Natural killer cell treated with Interleukin-12 subunit alpha and Interleukin-12 subunit beta and Interleukin-15 and Interleukin-18, amount 100 ng/mL, for 72 hours (primary cell): ENCODE measurements at regions not wholly inside any gene's neighbourhood (a gene's known extent, or its start where the extent isn't known, plus 50 kb on each side); places are given as distances from the start of the nearest gene placed in this dataset.

Experiments used
- ATAC-seq, 2 donors: fragments of 150-1000 bp; cut with Tn5 transposase in 1 of 2; sonication (Bioruptor Pico), chemical (Tn5 transposase) in 1 of 2; 2 replicates each; pipeline ENCODE4 v1.10.0; 2021
- DNase-seq: peaks from one replicate; pipeline ENCODE4 v3.0.0; 2022; ENCODE audit warnings: low spot score
- H3K27ac Mint-ChIP-seq, 2 donors: 1 replicate in 1 of 2; 2 replicates in 1 of 2; pipeline ENCODE4 v1.8.0; 2022; ENCODE audit warnings: mixed read lengths in 2 of 2, mild to moderate bottlenecking in 1 of 2, moderate library complexity in 1 of 2
- H3K27me3 Mint-ChIP-seq, 2 donors: 1 replicate in 1 of 2; 2 replicates in 1 of 2; pipeline ENCODE4 v1.8.0; 2022; ENCODE audit warnings: mixed read lengths in 2 of 2
- H3K36me3 Mint-ChIP-seq: one replicate; pipeline ENCODE4 v1.8.0; 2022; ENCODE audit warnings: mixed read lengths
- H3K4me1 Mint-ChIP-seq, 2 donors: 1 replicate in 1 of 2; 2 replicates in 1 of 2; pipeline ENCODE4 v1.8.0; 2022; ENCODE audit warnings: low read depth in 2 of 2, mixed read lengths in 2 of 2, mild to moderate bottlenecking in 1 of 2
- H3K4me3 Mint-ChIP-seq: one replicate; pipeline ENCODE4 v1.8.0; 2022; ENCODE audit warnings: mixed read lengths
- H3K9me3 Mint-ChIP-seq: 2 replicates; pipeline ENCODE4 v1.8.0; 2022; ENCODE audit warnings: mixed read lengths

- H3K4me3 Mint-ChIP-seq = no peak overlapping the region
- H3K36me3 Mint-ChIP-seq = peaks cover 22% of the 10 kb centered on the region
- H3K4me1 Mint-ChIP-seq = no peaks in the 10 kb centered on the region
- DNase-seq = no peak
- ATAC-seq = no peak
- H3K27me3 Mint-ChIP-seq = no peaks in the 10 kb centered on the region
- H3K9me3 Mint-ChIP-seq = peaks cover 22% of the 10 kb centered on the region
- H3K27ac Mint-ChIP-seq = no peak overlapping the region
Measured at GRCh38 chr9:10674586-10674985, 61.8 kb upstream of the PTPRD start.

DNA sequence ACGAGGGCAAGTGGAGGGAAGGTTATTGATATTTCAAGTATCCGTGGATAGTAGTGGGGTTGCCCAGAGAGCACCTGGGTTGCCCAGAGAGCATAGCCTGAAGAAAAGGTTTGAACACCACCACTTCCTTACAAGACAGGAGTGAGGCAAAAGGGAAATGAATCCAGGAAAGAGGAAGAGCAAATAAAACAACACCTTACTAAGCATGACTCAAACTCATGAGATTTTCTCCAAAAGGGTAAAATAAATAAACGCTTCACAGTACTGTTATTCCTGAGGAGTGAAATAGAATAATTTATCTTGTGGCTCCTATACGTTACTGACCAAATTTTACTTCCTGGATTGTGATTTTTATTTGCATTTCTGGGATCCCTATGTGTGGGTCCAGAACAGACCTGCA lies 65.2 kb upstream of the PTPRD start:
- DNase-seq (no peak), ATAC-seq (no peak)
- H3K4me1 Mint-ChIP-seq = no peaks in the 10 kb centered on the region
- no peak overlapping the region for H3K27ac Mint-ChIP-seq
- H3K9me3 Mint-ChIP-seq = peaks cover 30% of the 10 kb centered on the region
- no peak overlapping the region for H3K4me3 Mint-ChIP-seq
- H3K36me3 Mint-ChIP-seq = peaks cover 18% of the 10 kb centered on the region
- no peaks in the 10 kb centered on the region for H3K27me3 Mint-ChIP-seq

DNA sequence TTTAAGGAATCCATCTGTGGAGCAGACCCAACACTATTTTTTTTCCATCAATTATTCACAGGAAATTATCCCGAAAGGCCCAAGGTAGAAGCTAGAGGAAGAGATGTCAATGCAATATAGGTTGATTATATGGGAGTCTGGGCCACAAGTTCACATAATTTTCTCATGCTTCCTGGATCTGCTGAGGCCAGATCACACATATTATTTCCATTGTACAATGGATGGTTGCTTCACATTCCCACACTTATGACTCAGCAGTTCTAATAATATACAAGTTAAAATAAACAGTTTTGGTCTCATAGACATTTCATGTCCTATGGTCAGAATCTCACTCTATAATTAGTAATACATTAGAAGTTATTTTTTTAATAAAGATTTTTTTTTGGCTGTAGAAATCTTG lies 66.0 kb upstream of the PTPRD start:
- DNase-seq (no peak), ATAC-seq (no peak)
- Mint-ChIP-seq H3K27ac (no peak overlapping the region), H3K36me3 (peaks cover 11% of the 10 kb centered on the region), H3K27me3 (no peaks in the 10 kb centered on the region), H3K4me3 (no peak overlapping the region), H3K9me3 (peaks cover 29% of the 10 kb centered on the region), H3K4me1 (no peaks in the 10 kb centered on the region)

GRCh38 chr9:10686943-10687342 lies 74.1 kb upstream of the PTPRD start:
- no peaks in the 10 kb centered on the region for H3K4me1 Mint-ChIP-seq
- H3K27me3 Mint-ChIP-seq = no peaks in the 10 kb centered on the region
- H3K27ac Mint-ChIP-seq = no peak overlapping the region
- DNase-seq (no peak), ATAC-seq (no peak)
- peaks cover 31% of the 10 kb centered on the region for H3K9me3 Mint-ChIP-seq
- no peak overlapping the region for H3K4me3 Mint-ChIP-seq
- H3K36me3 Mint-ChIP-seq = peaks cover 7% of the 10 kb centered on the region

GRCh38 chr9:10690546-10690945 lies 77.7 kb upstream of the PTPRD start:
- no peak overlapping the region for H3K27ac Mint-ChIP-seq
- no peaks in the 10 kb centered on the region for H3K27me3 Mint-ChIP-seq
- peaks cover 20% of the 10 kb centered on the region for H3K9me3 Mint-ChIP-seq
- DNase-seq = no peak
- no peak overlapping the region for H3K4me3 Mint-ChIP-seq
- no peaks in the 10 kb centered on the region for H3K4me1 Mint-ChIP-seq
- ATAC-seq = no peak
- H3K36me3 Mint-ChIP-seq = peaks cover 7% of the 10 kb centered on the region

- Mint-ChIP-seq H3K27me3 (no peaks in the 10 kb centered on the region), H3K36me3 (no peaks in the 10 kb centered on the region), H3K4me3 (no peak overlapping the region), H3K9me3 (no peaks in the 10 kb centered on the region), H3K27ac (no peak overlapping the region), H3K4me1 (no peaks in the 10 kb centered on the region)
- no peak for DNase-seq
- no peak for ATAC-seq
Measured at GRCh38 chr9:10697044-10697443, 84.2 kb upstream of the PTPRD start.

DNA sequence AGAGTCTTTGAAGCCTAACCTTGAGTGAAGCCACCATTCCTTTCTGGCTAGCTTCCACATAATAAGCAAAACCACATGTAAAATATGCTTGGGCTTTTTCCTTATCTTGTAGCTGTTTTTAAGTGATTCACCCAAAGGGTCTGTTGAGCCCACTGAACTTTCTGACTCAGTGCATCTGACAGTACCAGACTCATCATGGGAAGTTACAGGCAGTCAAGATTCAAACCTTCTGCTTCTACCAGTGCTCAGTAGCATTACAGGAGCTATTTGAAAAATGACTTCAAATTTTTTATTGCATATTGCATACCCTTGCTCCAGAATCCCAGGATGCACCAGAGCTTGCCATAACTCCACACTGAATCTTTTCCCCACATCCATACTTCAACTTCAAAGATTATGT lies 87.5 kb upstream of the PTPRD start:
- peaks cover 7% of the 10 kb centered on the region for H3K9me3 Mint-ChIP-seq
- ATAC-seq (no peak), DNase-seq (no peak)
- no peaks in the 10 kb centered on the region for H3K27me3 Mint-ChIP-seq
- peaks cover 4% of the 10 kb centered on the region for H3K36me3 Mint-ChIP-seq
- no peaks in the 10 kb centered on the region for H3K4me1 Mint-ChIP-seq
- no peak overlapping the region for H3K4me3 Mint-ChIP-seq
- H3K27ac Mint-ChIP-seq = no peak overlapping the region

- H3K4me3 Mint-ChIP-seq = no peak overlapping the region
- H3K4me1 Mint-ChIP-seq = no peaks in the 10 kb centered on the region
- ATAC-seq (no peak), DNase-seq (no peak)
- H3K27me3 Mint-ChIP-seq = no peaks in the 10 kb centered on the region
- peaks cover 12% of the 10 kb centered on the region for H3K9me3 Mint-ChIP-seq
- H3K36me3 Mint-ChIP-seq = peaks cover 4% of the 10 kb centered on the region
- H3K27ac Mint-ChIP-seq = no peak overlapping the region
Measured at GRCh38 chr9:10700915-10701314, 88.1 kb upstream of the PTPRD start.

DNA sequence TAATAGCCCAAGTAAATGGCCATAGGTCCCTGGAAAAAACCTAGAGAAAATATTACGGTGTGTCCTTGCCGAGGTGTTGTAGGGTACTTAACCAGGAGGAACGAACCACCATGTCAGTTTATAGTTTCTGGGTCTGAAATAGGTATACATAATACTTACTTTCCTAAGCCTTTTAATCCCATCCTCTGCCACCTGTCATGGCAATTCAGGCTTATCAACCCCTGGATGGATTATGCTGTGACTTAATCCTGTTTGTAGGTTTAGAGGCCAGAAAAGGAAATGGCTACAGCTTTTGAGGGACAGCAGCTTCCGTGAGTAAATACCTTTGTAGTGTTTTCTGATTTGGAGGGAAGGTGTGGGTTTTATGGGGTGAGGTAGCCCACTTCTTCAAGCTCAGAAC lies 89.1 kb upstream of the PTPRD start:
- peaks cover 4% of the 10 kb centered on the region for H3K36me3 Mint-ChIP-seq
- H3K4me1 Mint-ChIP-seq = no peaks in the 10 kb centered on the region
- H3K4me3 Mint-ChIP-seq = no peak overlapping the region
- H3K27me3 Mint-ChIP-seq = no peaks in the 10 kb centered on the region
- H3K9me3 Mint-ChIP-seq = peaks cover 17% of the 10 kb centered on the region
- no peak for ATAC-seq
- no peak for DNase-seq
- H3K27ac Mint-ChIP-seq = no peak overlapping the region

DNA sequence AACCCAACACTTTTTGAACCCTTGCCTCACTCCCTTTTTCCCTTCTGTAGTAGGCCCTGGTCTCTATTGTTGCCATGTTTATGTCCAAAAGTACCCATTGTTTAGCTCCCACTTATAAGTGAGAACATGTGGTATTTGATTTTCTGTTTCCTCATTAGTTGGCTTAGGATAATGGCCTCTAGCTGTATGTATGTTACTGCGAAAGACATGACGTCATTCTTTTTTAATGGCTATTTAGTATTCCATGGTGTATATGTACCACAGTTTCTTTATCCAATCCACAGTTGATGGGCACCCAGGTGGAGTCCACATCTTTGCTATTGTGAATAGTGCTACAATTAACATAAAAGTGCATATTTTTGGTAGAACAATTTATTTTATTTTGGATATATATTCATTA lies 90.3 kb upstream of the PTPRD start:
- no peaks in the 10 kb centered on the region for H3K4me1 Mint-ChIP-seq
- no peak overlapping the region for H3K27ac Mint-ChIP-seq
- DNase-seq = no peak
- H3K27me3 Mint-ChIP-seq = no peaks in the 10 kb centered on the region
- no peak overlapping the region for H3K4me3 Mint-ChIP-seq
- no peak for ATAC-seq
- H3K9me3 Mint-ChIP-seq = peaks cover 17% of the 10 kb centered on the region
- H3K36me3 Mint-ChIP-seq = peaks cover 4% of the 10 kb centered on the region

DNA sequence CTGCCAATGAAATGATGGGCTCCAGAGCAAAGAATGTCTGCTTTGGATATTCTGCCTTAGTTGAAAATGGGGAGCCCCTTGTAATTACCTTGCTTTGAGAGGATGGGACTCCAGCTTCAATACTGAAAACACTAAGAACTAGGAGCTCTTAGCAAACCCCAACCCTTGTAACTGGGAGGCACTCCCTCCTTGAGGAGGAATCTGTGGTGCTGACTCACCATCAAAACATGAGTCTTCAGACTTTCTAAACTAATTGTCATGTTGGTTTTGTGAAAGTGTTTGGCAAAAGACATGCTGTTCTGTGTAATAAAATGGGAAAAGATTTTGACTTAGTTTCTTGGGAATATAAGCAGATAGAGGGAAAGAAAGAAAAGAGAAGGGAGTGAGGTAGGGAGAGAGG lies 91.9 kb upstream of the PTPRD start:
- H3K4me1 Mint-ChIP-seq = no peaks in the 10 kb centered on the region
- H3K4me3 Mint-ChIP-seq = no peak overlapping the region
- H3K27ac Mint-ChIP-seq = no peak overlapping the region
- no peaks in the 10 kb centered on the region for H3K27me3 Mint-ChIP-seq
- DNase-seq (no peak), ATAC-seq (no peak)
- peaks cover 4% of the 10 kb centered on the region for H3K36me3 Mint-ChIP-seq
- H3K9me3 Mint-ChIP-seq = peaks cover 17% of the 10 kb centered on the region

DNA sequence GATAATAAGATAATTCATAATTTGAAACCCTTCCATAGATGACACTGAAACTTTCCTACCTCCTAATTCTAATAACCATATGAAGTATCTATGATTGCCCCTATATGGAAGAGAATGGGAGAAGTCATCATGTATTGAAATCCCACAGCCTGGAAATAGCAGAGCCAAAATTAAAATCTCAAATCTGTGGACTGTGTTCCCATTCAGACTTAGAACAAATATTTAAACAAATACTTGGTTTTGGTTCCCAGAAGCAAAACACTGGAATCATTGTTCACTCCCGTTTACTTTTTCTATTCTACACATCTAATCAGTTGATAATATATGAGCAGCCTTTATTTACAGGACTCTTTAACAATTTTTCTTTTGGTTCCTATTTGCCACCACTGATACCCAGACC lies 92.6 kb upstream of the PTPRD start:
- no peak overlapping the region for H3K27ac Mint-ChIP-seq
- no peak for ATAC-seq
- H3K9me3 Mint-ChIP-seq = peaks cover 17% of the 10 kb centered on the region
- H3K36me3 Mint-ChIP-seq = peaks cover 4% of the 10 kb centered on the region
- no peaks in the 10 kb centered on the region for H3K27me3 Mint-ChIP-seq
- no peak for DNase-seq
- H3K4me1 Mint-ChIP-seq = no peaks in the 10 kb centered on the region
- H3K4me3 Mint-ChIP-seq = no peak overlapping the region

DNA sequence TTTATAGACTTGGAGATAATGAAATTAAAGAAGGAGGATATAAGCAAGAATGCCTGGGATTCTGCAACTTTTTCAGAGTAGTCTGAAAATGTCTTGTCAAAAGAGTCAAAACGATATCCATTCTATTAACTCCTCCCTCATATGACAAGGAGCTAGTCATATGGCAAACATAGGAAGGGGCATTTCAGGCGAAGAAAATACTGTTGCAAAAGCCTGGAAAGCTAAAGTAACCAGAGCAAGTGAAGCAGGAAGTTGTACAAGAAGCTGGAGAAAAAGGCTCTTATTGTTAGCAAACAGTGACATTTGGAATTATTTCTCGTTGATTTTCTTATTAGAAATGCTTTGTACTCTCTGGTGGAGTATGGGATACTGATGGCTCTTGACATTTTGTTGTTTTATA lies 94.0 kb upstream of the PTPRD start:
- Mint-ChIP-seq H3K36me3 (peaks cover 4% of the 10 kb centered on the region), H3K4me3 (no peak overlapping the region), H3K9me3 (peaks cover 17% of the 10 kb centered on the region), H3K27me3 (no peaks in the 10 kb centered on the region), H3K27ac (no peak overlapping the region), H3K4me1 (no peaks in the 10 kb centered on the region)
- ATAC-seq (no peak), DNase-seq (no peak)

DNA sequence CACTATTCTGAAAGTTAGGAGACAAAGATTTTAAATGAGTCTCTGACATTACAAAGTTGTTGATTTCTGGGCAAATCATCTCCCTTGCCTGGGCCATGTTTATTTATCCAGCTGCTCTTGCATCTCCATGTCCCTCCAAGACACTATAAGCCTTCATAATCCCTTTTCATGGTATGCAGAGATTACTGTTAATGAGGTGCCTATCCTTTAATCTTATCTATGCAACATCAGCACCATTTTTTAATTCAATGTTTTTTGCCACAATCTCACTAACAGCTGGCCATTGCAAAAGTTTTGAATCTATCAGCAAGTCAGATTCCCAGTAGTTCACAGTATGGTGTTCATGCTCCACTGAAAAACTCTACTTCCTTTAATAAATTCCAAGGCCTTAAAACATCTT lies 108.5 kb upstream of the PTPRD start:
- no peak overlapping the region for H3K4me3 Mint-ChIP-seq
- no peaks in the 10 kb centered on the region for H3K27me3 Mint-ChIP-seq
- ATAC-seq (no peak), DNase-seq (no peak)
- no peak overlapping the region for H3K27ac Mint-ChIP-seq
- H3K36me3 Mint-ChIP-seq = peaks cover 8% of the 10 kb centered on the region
- H3K4me1 Mint-ChIP-seq = no peaks in the 10 kb centered on the region
- peaks cover 6% of the 10 kb centered on the region for H3K9me3 Mint-ChIP-seq

DNA sequence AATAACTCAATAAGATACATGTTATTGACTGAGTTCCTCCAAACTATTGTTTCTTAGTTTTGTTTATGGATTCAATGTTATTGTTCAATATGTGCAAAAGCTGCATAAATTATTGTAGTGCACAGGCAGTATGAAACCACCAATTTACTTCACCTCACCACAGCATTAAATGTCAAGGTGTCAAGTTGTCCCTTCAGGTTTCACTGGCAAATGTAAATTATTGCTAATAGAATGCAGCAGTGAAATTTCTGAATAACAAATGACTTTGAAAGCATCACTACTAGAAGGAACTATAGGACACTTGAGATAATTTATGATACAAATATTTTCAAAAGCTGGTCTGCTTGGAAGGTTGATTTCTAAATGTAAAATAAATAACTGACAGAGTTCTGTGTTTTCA lies 116.4 kb upstream of the PTPRD start:
- no peak for ATAC-seq
- H3K36me3 Mint-ChIP-seq = peaks cover 4% of the 10 kb centered on the region
- H3K27me3 Mint-ChIP-seq = no peaks in the 10 kb centered on the region

More for the DNA sequence above, 116.4 kb upstream of the PTPRD start:
- H3K9me3 Mint-ChIP-seq = peaks cover 15% of the 10 kb centered on the region
- H3K4me3 Mint-ChIP-seq = no peak overlapping the region
- H3K4me1 Mint-ChIP-seq = no peaks in the 10 kb centered on the region
- DNase-seq = no peak
- H3K27ac Mint-ChIP-seq = no peak overlapping the region
